HL-60 (cell line): ENCODE measurements at regions not wholly inside any gene's neighbourhood (a gene's known extent, or its start where the extent isn't known, plus 50 kb on each side); places are given as distances from the start of the nearest gene placed in this dataset.

Experiments
- DNase-seq, 2 experiments: peaks; one replicate each; pipeline ENCODE4 v3.0.0-alpha.2; 2010 to 2020; ENCODE audit warnings: low read depth in 1 of 2, low spot score in 1 of 2
- H3K27ac ChIP-seq: fragments of 250-450 bp; sonication (Bioruptor Pico); replicated peaks from 2 replicates; pipeline ENCODE4 v1.5.1; 2020; ENCODE audit warnings: mild to moderate bottlenecking, moderate library complexity
- H3K27me3 ChIP-seq: fragments of 250-450 bp; sonication (Bioruptor Pico); 2 replicates; pipeline ENCODE4 v1.5.1; 2021; ENCODE audit warnings: mild to moderate bottlenecking, moderate library complexity; ENCODE audit not compliant: insufficient read depth, poor library complexity, severe bottlenecking
- H3K4me3 ChIP-seq: replicated peaks from 2 replicates; pipeline ENCODE4 v1.5.1; 2011; ENCODE audit warnings: mild to moderate bottlenecking, control low read depth, low read length; ENCODE audit not compliant: insufficient read depth
- CTCF ChIP-seq: IDR thresholded peaks from one replicate; pipeline ENCODE4 v1.5.1; 2011; ENCODE audit warnings: low read length, control low read depth, inconsistent platforms; ENCODE audit not compliant: insufficient read depth
- GABPA ChIP-seq: IDR thresholded peaks from 2 replicates; pipeline ENCODE4 v1.6.1; 2012; ENCODE audit warnings: low read depth
- POLR2AphosphoS5 ChIP-seq: IDR thresholded peaks from 2 replicates; pipeline ENCODE4 v1.6.1; 2012; ENCODE audit warnings: low read depth
- REST ChIP-seq: IDR thresholded peaks from 2 replicates; pipeline ENCODE4 v1.6.1; 2012; ENCODE audit warnings: low read depth; ENCODE audit not compliant: insufficient replicate concordance
- SPI1 ChIP-seq: IDR thresholded peaks from 2 replicates; pipeline ENCODE4 v1.6.1; 2012; ENCODE audit warnings: low read depth, mild to moderate bottlenecking, borderline replicate concordance

GRCh38 chr3:1561427-1561826 is 468.6 kb downstream of the CNTN6 start:
- Histone ChIP-seq H3K27ac (no peak overlapping the region), H3K4me3 (no peak overlapping the region), H3K27me3 (no peaks in the 10 kb centered on the region)
- TF ChIP-seq SPI1 (no peak), CTCF (no peak), POLR2AphosphoS5 (no peak), GABPA (no peak), REST (no peak)
- no peak for DNase-seq

GRCh38 chr3:1571736-1572135 is 478.9 kb downstream of the CNTN6 start:
- H3K27ac ChIP-seq = no peak overlapping the region

GRCh38 chr3:1576047-1576446 is 483.2 kb downstream of the CNTN6 start:
- H3K27me3 ChIP-seq = no peaks in the 10 kb centered on the region
- no peak overlapping the region for H3K4me3 ChIP-seq
- no peak for DNase-seq
- TF ChIP-seq SPI1 = no peak
- no peak overlapping the region for H3K27ac ChIP-seq

More at GRCh38 chr3:1571736-1572135, 478.9 kb downstream of the CNTN6 start:
- TF ChIP-seq SPI1 (no peak), CTCF (no peak), POLR2AphosphoS5 (no peak), REST (no peak), GABPA (no peak)
- DNase-seq = no peak
- Histone ChIP-seq H3K4me3 (no peak overlapping the region), H3K27me3 (no peaks in the 10 kb centered on the region)

- H3K27me3 ChIP-seq = no peaks in the 10 kb centered on the region
- DNase-seq = no peak
- H3K27ac ChIP-seq = no peak overlapping the region
- no peak for TF ChIP-seq REST
- no peak for TF ChIP-seq POLR2AphosphoS5
- H3K4me3 ChIP-seq = no peak overlapping the region
Observed at GRCh38 chr3:1578124-1578806, 485.4 kb downstream of the CNTN6 start.
